Transverse colon (tissue), 3 donors: ENCODE measurements at regions not wholly inside any gene's neighbourhood (a gene's known extent, or its start where the extent isn't known, plus 50 kb on each side); places are given as distances from the start of the nearest gene placed in this dataset.

ENCODE experiments used
- CTCF ChIP-seq, 5 experiments: fragments of 200-600 bp in 3 of 5; fragments of 450-650 bp in 2 of 5; sonication (generic) in 3 of 5; IDR thresholded peaks; 1 replicate in 2 of 5; 2 replicates in 3 of 5; pipeline ENCODE4 v1.5.1; 2016 to 2017; ENCODE audit warnings: antibody characterized with exemption in 5 of 5, inconsistent platforms in 3 of 5, mild to moderate bottlenecking in 2 of 5, moderate library complexity in 1 of 5
- POLR2A ChIP-seq: fragments of 450-650 bp; IDR thresholded peaks from one replicate; pipeline ENCODE4 v1.6.1; 2016; ENCODE audit warnings: antibody characterized with exemption, mild to moderate bottlenecking, moderate library complexity

GRCh38 chr4:175071123-175071522 is 153.0 kb downstream of the ADAM29 start:
- TF ChIP-seq POLR2A (no peak), CTCF (IDR thresholded peaks at IDR 0.05) (no peak)
